ENCODE measurements at regions not wholly inside any gene's neighbourhood (a gene's known extent, or its start where the extent isn't known, plus 50 kb on each side); places are given as distances from the start of the nearest gene placed in this dataset.

DNA sequence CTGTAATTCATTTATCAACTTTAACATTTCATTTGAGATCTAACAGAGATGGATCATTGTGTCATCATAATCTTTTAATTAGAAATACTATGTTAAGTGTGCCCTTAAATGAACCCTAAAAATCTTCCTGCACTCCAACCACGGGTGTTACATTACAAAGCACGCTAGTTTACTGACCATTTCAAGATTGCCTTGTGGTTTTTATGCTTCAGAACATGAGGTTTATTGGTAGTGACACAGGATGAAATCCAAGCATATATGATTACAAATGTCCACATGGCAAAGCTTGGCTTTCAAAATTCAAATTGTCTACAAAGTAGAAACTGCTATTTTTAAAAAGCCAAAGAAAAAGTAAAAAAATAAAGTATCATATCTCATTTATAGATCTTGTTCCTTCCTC lies 190.4 kb upstream of the USP25 start:
- Histone ChIP-seq H3K9ac (ENCODE audit: low read depth, low read length) (no peak overlapping the region), H3K4me2 (ENCODE audit: low read depth, low read length) (no peak overlapping the region), H4K91ac (ENCODE audit: insufficient read depth, low read depth, low read length) (no peak overlapping the region), H2BK5ac (ENCODE audit: low read depth, low read length, poor library complexity, severe bottlenecking) (no peak overlapping the region), H3K27me3 (ENCODE audit: control insufficient read depth, insufficient read depth, low read length) (no peaks in the 10 kb centered on the region), H3K4ac (ENCODE audit: low read depth, low read length) (no peak overlapping the region), H3K4me1 (ENCODE audit: control insufficient read depth, insufficient read depth, low read length) (no peaks in the 10 kb centered on the region), H2BK120ac (ENCODE audit: low read depth, low read length) (no peak overlapping the region), H3K27ac (ENCODE audit: insufficient read depth, low read length) (no peak overlapping the region), H3K18ac (ENCODE audit: low read depth, low read length) (no peak overlapping the region), H3K9me1 (ENCODE audit: insufficient read depth, low read length) (no peaks in the 10 kb centered on the region), H4K20me1 (ENCODE audit: insufficient read depth, low read length) (no peaks in the 10 kb centered on the region), H2AFZ (replicated peaks; ENCODE audit: low read length, poor library complexity) (no peak overlapping the region), H4K5ac (ENCODE audit: low read depth, low read length) (no peak overlapping the region), H2BK20ac (ENCODE audit: low read depth, low read length) (no peak overlapping the region), H3K23ac (ENCODE audit: low read depth, low read length) (no peak overlapping the region), H3K79me1 (ENCODE audit: low read depth in 1 of 2, low read length in 2 of 2) (no peaks in the 10 kb centered on the region), H3K4me3 (ENCODE audit: insufficient read depth, low read depth, low read length) (no peak overlapping the region), H3K14ac (replicated peaks; ENCODE audit: low read depth, low read length) (no peak overlapping the region), H3K36me3 (ENCODE audit: control insufficient read depth, insufficient read depth, low read length) (no peaks in the 10 kb centered on the region), H4K8ac (ENCODE audit: low read depth in 2 of 2, low read length in 2 of 2) (no peak overlapping the region), H2BK15ac (ENCODE audit: low read depth, low read length) (no peak overlapping the region), H2AK9ac (replicated peaks; ENCODE audit: low read depth, low read length, poor library complexity) (no peak overlapping the region), H3K56ac (ENCODE audit: extremely low read depth, insufficient read depth, low read length) (no peak overlapping the region), H3K9me3 (ENCODE audit: control insufficient read depth, insufficient read depth, low read length) (no peaks in the 10 kb centered on the region), H2AK5ac (ENCODE audit: low read depth, low read length) (no peak overlapping the region)
- WGBS, 2 experiments (ENCODE audit: extremely low coverage in 2 of 2, insufficient read length in 1 of 2) = no CpG with 5 or more reads among the region's 2 CpGs
- ChIA-PET CTCF (interaction anchor here (1.2 kb wide), 1 partner anchor 19 kb away, joined by 5 read pairs; no protein-coding TSS in a partner anchor), POLR2A (ENCODE audit: unreplicated experiment) (no interaction called here)
- no peak for DNase-seq
- dilution Hi-C loops (cut with HindIII; ENCODE audit: low sequenced_read_pairs, unreplicated experiment) = no loop called here
- in situ Hi-C loops (cut with MboI; ENCODE audit: low sequenced_read_pairs) = no loop called here
- ATAC-seq (ENCODE audit: low read depth) = no peak
- no TSS peak for BruUV-seq (replicated peaks)
- TF ChIP-seq BHLHE40 (IDR thresholded peaks at IDR 0.05; ENCODE audit: low read depth, low read length) (no peak), NFE2L2 (IDR thresholded peaks at IDR 0.05; ENCODE audit: low read depth, low read length) (no peak), RAD21 (IDR thresholded peaks at IDR 0.05; ENCODE audit: low read length) (no peak), MAFK (IDR thresholded peaks at IDR 0.05; ENCODE audit: low read depth, low read length) (no peak)
- TF ChIP-seq, protein P1, sequence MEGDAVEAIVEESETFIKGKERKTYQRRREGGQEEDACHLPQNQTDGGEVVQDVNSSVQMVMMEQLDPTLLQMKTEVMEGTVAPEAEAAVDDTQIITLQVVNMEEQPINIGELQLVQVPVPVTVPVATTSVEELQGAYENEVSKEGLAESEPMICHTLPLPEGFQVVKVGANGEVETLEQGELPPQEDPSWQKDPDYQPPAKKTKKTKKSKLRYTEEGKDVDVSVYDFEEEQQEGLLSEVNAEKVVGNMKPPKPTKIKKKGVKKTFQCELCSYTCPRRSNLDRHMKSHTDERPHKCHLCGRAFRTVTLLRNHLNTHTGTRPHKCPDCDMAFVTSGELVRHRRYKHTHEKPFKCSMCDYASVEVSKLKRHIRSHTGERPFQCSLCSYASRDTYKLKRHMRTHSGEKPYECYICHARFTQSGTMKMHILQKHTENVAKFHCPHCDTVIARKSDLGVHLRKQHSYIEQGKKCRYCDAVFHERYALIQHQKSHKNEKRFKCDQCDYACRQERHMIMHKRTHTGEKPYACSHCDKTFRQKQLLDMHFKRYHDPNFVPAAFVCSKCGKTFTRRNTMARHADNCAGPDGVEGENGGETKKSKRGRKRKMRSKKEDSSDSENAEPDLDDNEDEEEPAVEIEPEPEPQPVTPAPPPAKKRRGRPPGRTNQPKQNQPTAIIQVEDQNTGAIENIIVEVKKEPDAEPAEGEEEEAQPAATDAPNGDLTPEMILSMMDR (conservative IDR thresholded peaks at IDR 0.05; ENCODE audit: low read depth, low read length) = no peak
- intact Hi-C loops (cut with micrococcal nuclease) = no loop called here

All from IMR-90 (cell line).